GM13977 (cell line): ENCODE measurements at regions not wholly inside any gene's neighbourhood (a gene's known extent, or its start where the extent isn't known, plus 50 kb on each side); places are given as distances from the start of the nearest gene placed in this dataset.

Source experiments
- DNase-seq: peaks from one replicate; pipeline ENCODE4 v3.0.0; 2012; ENCODE audit warnings: low spot score
- CTCF ChIP-seq: IDR thresholded peaks from 2 replicates; pipeline ENCODE4 v1.5.1; 2012; ENCODE audit warnings: mild to moderate bottlenecking, control low read depth; ENCODE audit not compliant: insufficient read depth; ENCODE audit errors: extremely low read depth, missing control alignments
- in situ Hi-C: fragments of 300-500 bp; cut with MboI; formaldehyde crosslinking; loops from one replicate; pipeline ENCODE4 v1.12.0; 2022; ENCODE audit warnings: low sequenced_read_pairs, low pct_unique_long_range_greater_than_20kb, mixed read lengths, inconsistent platforms; ENCODE audit not compliant: unreplicated experiment

DNA sequence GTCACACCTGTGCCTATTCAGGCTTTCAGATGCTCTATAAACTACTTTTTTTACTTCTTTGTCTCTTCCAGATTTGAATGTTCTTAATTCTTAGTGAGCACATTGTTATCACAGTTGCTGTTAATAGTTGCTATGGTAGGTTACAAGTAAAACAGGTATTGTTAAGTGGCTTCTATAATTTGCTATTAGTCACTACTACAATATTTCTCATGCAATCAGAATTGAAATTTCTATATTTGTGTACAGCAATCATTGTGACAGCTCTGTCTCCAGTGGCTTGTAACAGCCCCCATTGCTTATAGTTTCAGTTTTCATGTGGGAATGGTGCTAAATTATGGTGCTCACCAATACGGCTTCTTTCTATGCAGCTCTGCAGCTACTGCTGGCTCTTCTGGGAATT, 318.4 kb upstream of the GOLIM4 start:
- no peak for TF ChIP-seq CTCF
- no peak for DNase-seq
- in situ Hi-C loops, result no loop called here

- in situ Hi-C loops, result no loop called here
- no peak for TF ChIP-seq CTCF
- DNase-seq, result no peak
Observed at GRCh38 chr3:168407381-168407780, 311.7 kb upstream of the GOLIM4 start.

- in situ Hi-C loops, result no loop called here
- no peak for DNase-seq
- no peak for TF ChIP-seq CTCF
Observed at GRCh38 chr3:168405288-168405687, 309.6 kb upstream of the GOLIM4 start.

- DNase-seq, result no peak
- in situ Hi-C loops, result no loop called here
- TF ChIP-seq CTCF, result no peak
Observed at GRCh38 chr3:168398371-168399025, 302.8 kb upstream of the GOLIM4 start.

GRCh38 chr3:168396861-168397260, 301.1 kb upstream of the GOLIM4 start:
- no peak for TF ChIP-seq CTCF
- in situ Hi-C loops, result no loop called here
- no peak for DNase-seq

DNA sequence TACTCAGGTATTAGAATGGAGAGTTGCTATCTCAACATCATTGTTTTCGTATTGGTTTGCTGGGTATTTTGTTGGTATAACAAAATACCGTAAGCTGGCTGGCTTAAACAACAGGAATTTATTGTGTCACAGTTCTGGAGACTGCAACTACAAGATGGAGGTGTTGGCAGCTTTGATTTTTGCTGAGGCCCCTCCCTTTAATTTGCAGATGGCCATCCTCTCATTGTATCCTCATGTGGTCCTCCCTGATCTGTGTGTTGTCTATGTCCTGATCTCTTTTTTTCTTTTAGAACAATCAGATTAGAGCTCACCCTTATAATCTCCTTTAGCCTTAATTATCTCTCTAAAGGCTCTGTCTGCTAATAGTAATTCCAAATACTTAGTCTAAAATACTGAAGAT, 299.8 kb upstream of the GOLIM4 start:
- TF ChIP-seq CTCF, result no peak
- no peak for DNase-seq
- in situ Hi-C loops, result no loop called here
